ENCODE measurements at regions not wholly inside any gene's neighbourhood (a gene's known extent, or its start where the extent isn't known, plus 50 kb on each side); places are given as distances from the start of the nearest gene placed in this dataset.
A peak's percentile ranks its signal among the peaks of the same experiment; 100 is the strongest.

- no peaks in the 10 kb centered on the region for H3K36me3 ChIP-seq
- TF ChIP-seq CTCF (IDR thresholded peaks at IDR 0.05), result no peak
- no peaks in the 10 kb centered on the region for H3K4me1 ChIP-seq
- DNase-seq (peak in 3 of 4 donors; percentile 6 to 76 (median 43)), ATAC-seq (peak; percentile 92)
- intact Hi-C loops (cut with DNase I), result no loop called here
- no peak overlapping the region for H3K4me3 ChIP-seq
- no peaks in the 10 kb centered on the region for H3K27me3 ChIP-seq
- H3K27ac ChIP-seq, result no peak overlapping the region
- no peaks in the 10 kb centered on the region for H3K9me3 ChIP-seq
Observed at GRCh38 chr10:52864201-52865106, 91.9 kb upstream of the MBL2 start.

- DNase-seq, result no peak
- no peak for TF ChIP-seq CTCF (IDR thresholded peaks at IDR 0.05)
- intact Hi-C loops (cut with DNase I), result no loop called here
- Histone ChIP-seq H3K9me3 (no peaks in the 10 kb centered on the region), H3K27ac (no peak overlapping the region), H3K4me3 (no peak overlapping the region), H3K4me1 (no peaks in the 10 kb centered on the region), H3K36me3 (no peaks in the 10 kb centered on the region), H3K27me3 (no peaks in the 10 kb centered on the region)
- no peak for ATAC-seq
Observed at GRCh38 chr10:52858722-52859121, 86.1 kb upstream of the MBL2 start.

- DNase-seq, result no peak
- no peak for TF ChIP-seq CTCF (IDR thresholded peaks at IDR 0.05)
- no peaks in the 10 kb centered on the region for H3K36me3 ChIP-seq
- no peak overlapping the region for H3K27ac ChIP-seq
- H3K4me1 ChIP-seq, result no peaks in the 10 kb centered on the region
- no peak for ATAC-seq
- H3K9me3 ChIP-seq, result no peaks in the 10 kb centered on the region
- H3K4me3 ChIP-seq, result no peak overlapping the region
- intact Hi-C loops (cut with DNase I), result no loop called here
- H3K27me3 ChIP-seq, result no peaks in the 10 kb centered on the region
Observed at GRCh38 chr10:52855546-52856325, 83.2 kb upstream of the MBL2 start.

GRCh38 chr10:52853704-52854103, 81.1 kb upstream of the MBL2 start:
- no peaks in the 10 kb centered on the region for H3K36me3 ChIP-seq
- no peak for TF ChIP-seq CTCF (IDR thresholded peaks at IDR 0.05)
- no peaks in the 10 kb centered on the region for H3K27me3 ChIP-seq
- ATAC-seq (no peak), DNase-seq (no peak)
- intact Hi-C loops (cut with DNase I), result no loop called here
- no peak overlapping the region for H3K4me3 ChIP-seq
- no peaks in the 10 kb centered on the region for H3K4me1 ChIP-seq
- H3K9me3 ChIP-seq, result no peaks in the 10 kb centered on the region
- no peak overlapping the region for H3K27ac ChIP-seq

- no peak overlapping the region for H3K4me3 ChIP-seq
- H3K36me3 ChIP-seq, result no peaks in the 10 kb centered on the region
- H3K4me1 ChIP-seq, result no peaks in the 10 kb centered on the region
- ATAC-seq, result no peak
- no peak for DNase-seq
- TF ChIP-seq CTCF (IDR thresholded peaks at IDR 0.05), result no peak
- intact Hi-C loops (cut with DNase I), result no loop called here
- no peak overlapping the region for H3K27ac ChIP-seq
- H3K27me3 ChIP-seq, result no peaks in the 10 kb centered on the region
- H3K9me3 ChIP-seq, result peaks cover 0 to 10% of the 10 kb centered on the region in 2 donors
Observed at GRCh38 chr10:52836816-52837215, 64.2 kb upstream of the MBL2 start.

All from left lung (tissue), 4 donors.